ENCODE measurements at regions not wholly inside any gene's neighbourhood (a gene's known extent, or its start where the extent isn't known, plus 50 kb on each side); places are given as distances from the start of the nearest gene placed in this dataset.

DNA sequence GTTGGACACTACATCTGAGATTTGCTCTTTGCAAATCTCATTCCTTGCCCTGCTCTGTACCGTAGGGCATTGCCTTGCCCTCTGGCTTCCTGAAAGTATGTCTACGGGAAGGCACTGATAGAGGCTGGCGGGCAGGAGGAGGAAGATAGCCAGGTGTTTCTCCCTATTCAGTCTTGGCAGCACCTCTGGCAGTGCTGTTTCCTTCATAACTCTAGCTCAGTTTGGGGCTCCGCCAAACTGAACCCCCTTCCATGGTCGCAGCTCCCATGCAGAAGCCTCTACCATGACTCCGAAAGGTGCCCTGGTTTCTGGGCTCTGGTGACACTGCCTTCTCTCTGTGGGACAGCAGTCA is 122.3 kb upstream of the PRR20G start:
- TF ChIP-seq POLR2AphosphoS5 (IDR thresholded peaks at IDR 0.05) = no peak
- TF ChIP-seq, protein P1, sequence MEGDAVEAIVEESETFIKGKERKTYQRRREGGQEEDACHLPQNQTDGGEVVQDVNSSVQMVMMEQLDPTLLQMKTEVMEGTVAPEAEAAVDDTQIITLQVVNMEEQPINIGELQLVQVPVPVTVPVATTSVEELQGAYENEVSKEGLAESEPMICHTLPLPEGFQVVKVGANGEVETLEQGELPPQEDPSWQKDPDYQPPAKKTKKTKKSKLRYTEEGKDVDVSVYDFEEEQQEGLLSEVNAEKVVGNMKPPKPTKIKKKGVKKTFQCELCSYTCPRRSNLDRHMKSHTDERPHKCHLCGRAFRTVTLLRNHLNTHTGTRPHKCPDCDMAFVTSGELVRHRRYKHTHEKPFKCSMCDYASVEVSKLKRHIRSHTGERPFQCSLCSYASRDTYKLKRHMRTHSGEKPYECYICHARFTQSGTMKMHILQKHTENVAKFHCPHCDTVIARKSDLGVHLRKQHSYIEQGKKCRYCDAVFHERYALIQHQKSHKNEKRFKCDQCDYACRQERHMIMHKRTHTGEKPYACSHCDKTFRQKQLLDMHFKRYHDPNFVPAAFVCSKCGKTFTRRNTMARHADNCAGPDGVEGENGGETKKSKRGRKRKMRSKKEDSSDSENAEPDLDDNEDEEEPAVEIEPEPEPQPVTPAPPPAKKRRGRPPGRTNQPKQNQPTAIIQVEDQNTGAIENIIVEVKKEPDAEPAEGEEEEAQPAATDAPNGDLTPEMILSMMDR (IDR thresholded peaks at IDR 0.05; ENCODE audit: poor library complexity, severe bottlenecking) = no peak
- no peak for TF ChIP-seq EP300 (conservative IDR thresholded peaks at IDR 0.05; ENCODE audit: poor library complexity, severe bottlenecking)
- no peak for TF ChIP-seq EZH2 (IDR thresholded peaks at IDR 0.05; ENCODE audit: borderline replicate concordance, insufficient read depth, low read length, poor library complexity, severe bottlenecking)
- no peak for TF ChIP-seq TAF1 (IDR thresholded peaks at IDR 0.05; ENCODE audit: low read depth)
- no peak for TF ChIP-seq SMC3 (conservative IDR thresholded peaks at IDR 0.05; ENCODE audit: poor library complexity)
- TF ChIP-seq, protein P2, sequence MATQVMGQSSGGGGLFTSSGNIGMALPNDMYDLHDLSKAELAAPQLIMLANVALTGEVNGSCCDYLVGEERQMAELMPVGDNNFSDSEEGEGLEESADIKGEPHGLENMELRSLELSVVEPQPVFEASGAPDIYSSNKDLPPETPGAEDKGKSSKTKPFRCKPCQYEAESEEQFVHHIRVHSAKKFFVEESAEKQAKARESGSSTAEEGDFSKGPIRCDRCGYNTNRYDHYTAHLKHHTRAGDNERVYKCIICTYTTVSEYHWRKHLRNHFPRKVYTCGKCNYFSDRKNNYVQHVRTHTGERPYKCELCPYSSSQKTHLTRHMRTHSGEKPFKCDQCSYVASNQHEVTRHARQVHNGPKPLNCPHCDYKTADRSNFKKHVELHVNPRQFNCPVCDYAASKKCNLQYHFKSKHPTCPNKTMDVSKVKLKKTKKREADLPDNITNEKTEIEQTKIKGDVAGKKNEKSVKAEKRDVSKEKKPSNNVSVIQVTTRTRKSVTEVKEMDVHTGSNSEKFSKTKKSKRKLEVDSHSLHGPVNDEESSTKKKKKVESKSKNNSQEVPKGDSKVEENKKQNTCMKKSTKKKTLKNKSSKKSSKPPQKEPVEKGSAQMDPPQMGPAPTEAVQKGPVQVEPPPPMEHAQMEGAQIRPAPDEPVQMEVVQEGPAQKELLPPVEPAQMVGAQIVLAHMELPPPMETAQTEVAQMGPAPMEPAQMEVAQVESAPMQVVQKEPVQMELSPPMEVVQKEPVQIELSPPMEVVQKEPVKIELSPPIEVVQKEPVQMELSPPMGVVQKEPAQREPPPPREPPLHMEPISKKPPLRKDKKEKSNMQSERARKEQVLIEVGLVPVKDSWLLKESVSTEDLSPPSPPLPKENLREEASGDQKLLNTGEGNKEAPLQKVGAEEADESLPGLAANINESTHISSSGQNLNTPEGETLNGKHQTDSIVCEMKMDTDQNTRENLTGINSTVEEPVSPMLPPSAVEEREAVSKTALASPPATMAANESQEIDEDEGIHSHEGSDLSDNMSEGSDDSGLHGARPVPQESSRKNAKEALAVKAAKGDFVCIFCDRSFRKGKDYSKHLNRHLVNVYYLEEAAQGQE (IDR thresholded peaks at IDR 0.05; ENCODE audit: borderline replicate concordance) = no peak
- TF ChIP-seq MXI1 (conservative IDR thresholded peaks at IDR 0.05; ENCODE audit: poor library complexity, severe bottlenecking) = no peak
- TF ChIP-seq RAD21 (conservative IDR thresholded peaks at IDR 0.05) = no peak

Data from neural cell (in vitro differentiated cells).